ENCODE measurements at regions not wholly inside any gene's neighbourhood (a gene's known extent, or its start where the extent isn't known, plus 50 kb on each side); places are given as distances from the start of the nearest gene placed in this dataset.

DNA sequence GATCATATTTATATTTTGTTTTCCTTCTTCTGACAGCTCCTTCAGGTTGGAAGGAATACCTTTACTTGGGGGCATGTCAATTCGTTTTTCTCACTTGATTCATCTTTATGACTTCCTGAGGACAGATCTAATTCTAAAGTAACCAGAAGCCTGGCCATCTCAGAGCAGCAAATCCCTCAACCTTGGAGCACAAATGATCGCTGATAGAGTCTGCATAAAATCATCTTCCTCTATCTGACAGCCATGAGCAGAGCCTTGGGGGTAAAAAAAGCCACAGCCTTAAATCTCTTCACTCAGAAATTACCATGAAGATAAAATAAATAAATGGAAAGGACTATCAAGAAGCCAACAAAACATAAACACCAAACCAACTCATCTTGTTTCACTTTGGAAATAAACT, 325.8 kb downstream of the PRR16 start:
- DNase-seq (ENCODE audit: low spot score) (no peak), ATAC-seq (ENCODE audit: low FRiP score) (no peak)
- TF ChIP-seq CTCF (IDR thresholded peaks at IDR 0.05): no peak

DNA sequence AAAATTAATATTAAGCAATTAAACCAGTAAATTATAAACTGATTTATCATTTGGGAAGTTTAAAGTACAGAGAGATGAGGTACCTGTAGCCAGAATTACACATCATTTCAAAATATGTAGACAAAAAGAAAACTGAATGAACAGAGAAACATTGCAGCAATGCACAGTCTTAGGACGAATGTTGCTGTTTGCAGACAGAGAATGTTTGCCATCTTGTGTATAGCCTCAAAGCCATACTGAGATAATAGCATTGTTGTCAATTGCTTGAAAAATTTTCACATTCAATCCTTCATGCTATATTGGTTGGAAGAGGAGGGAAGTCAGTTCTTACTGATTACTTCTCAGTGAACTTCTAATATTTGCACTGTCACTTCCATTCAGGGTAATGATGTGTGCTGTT, 326.2 kb downstream of the PRR16 start:
- no peak for DNase-seq (ENCODE audit: low spot score)
- TF ChIP-seq CTCF (IDR thresholded peaks at IDR 0.05): no peak
- no peak for ATAC-seq (ENCODE audit: low FRiP score)

DNA sequence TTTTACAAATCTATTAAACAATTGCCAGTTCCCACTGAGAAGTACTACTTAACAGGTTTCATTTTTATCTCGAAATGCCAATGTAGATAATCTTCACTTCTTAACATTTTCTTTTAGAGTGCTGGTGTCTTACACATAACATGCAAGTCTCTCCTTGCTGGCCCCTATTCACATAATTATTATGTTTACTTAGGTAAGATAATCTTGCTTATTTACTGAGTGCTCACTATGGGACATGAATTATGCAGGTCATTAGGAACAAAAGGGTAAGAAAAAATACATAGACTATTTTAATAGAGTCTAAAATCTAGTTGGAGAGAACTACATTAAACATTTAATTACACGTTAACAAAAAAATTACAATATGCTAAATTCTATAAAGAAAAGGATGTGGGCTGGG, 328.4 kb downstream of the PRR16 start:
- DNase-seq (ENCODE audit: low spot score): no peak
- no peak for TF ChIP-seq CTCF (IDR thresholded peaks at IDR 0.05)
- ATAC-seq (ENCODE audit: low FRiP score): no peak

DNA sequence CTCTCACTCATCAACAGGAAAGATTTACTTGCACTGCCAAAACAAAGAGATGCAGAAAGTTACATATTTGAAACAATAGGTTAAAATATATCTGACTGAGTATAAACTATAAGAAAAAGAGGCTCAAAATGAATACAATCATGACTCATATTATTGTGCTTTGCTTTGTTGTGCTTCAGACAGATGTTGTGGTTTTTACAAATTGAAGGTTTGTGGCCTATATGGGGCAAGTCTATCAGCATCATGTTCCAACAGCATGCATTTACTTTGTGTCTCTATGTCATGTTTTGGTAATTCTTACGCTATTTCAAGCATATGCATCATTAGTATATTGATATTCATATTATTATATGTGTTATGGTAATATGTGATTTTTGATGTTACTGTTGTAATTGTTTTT, 330.0 kb downstream of the PRR16 start:
- no peak for DNase-seq (ENCODE audit: low spot score)
- no peak for TF ChIP-seq CTCF (IDR thresholded peaks at IDR 0.05)
- no peak for ATAC-seq (ENCODE audit: low FRiP score)

DNA sequence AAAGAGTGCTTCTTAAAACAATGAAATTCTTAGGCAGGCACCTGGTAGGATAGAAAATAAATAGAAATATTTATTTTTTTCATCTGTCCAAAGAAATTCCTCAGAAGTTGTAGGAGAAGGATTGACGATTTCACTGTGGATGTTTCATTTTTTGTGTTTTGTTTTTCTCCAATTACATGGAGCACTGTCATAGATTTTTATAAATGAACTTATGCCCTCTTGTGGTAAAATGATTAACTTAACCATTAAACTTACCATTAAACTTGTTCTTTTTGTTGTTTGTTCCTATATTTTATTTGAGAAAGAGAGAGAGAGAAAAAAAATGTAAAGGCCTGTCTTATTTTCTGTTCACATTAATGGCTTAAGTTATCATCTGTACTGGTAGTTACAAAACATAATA, 339.2 kb downstream of the PRR16 start:
- no peak for TF ChIP-seq CTCF (IDR thresholded peaks at IDR 0.05)
- no peak for ATAC-seq (ENCODE audit: low FRiP score)

GRCh38 chr5:120805131-120805530, 341.0 kb downstream of the PRR16 start:
- no peak for TF ChIP-seq CTCF (IDR thresholded peaks at IDR 0.05)
- no peak for DNase-seq (ENCODE audit: low spot score)
- ATAC-seq (ENCODE audit: low FRiP score): no peak

More for the DNA sequence above, 339.2 kb downstream of the PRR16 start:
- no peak for DNase-seq (ENCODE audit: low spot score)

DNA sequence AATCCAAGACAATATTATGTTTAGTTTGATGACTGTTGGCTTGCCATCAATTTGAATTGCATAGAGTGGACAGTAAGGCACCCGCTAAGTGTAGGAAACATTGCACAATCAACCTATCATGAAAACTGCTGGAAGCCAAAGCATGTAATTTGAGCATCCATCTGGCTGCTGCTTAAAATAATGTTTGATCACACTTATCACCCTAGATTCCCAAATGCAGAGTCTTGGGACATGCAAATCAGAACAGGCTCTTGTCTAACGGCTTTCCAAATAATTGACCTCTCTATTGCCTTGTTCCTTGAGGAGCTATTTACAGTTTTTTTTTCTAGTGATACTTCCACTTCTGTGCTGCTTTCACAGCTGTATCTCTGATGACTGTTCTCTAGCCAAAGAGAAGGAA, 342.1 kb downstream of the PRR16 start:
- DNase-seq (ENCODE audit: low spot score): no peak
- ATAC-seq (ENCODE audit: low FRiP score): no peak
- no peak for TF ChIP-seq CTCF (IDR thresholded peaks at IDR 0.05)

Data from omental fat pad (tissue), 3 donors.